Osteocyte (in vitro differentiated cells): ENCODE measurements at regions not wholly inside any gene's neighbourhood (a gene's known extent, or its start where the extent isn't known, plus 50 kb on each side); places are given as distances from the start of the nearest gene placed in this dataset.
"Not testable (repeated sequence)": the region's sequence is repeated elsewhere in the genome, so short reads cannot be mapped to it uniquely, and the experiment has no call there.

Experiments used
- DNase-seq: peaks from one replicate; pipeline ENCODE4 v3.0.0; 2021; ENCODE audit warnings: mixed read lengths; ENCODE audit not compliant: unreplicated experiment; ENCODE audit errors: extremely low spot score
- H3K27ac Mint-ChIP-seq: one replicate; pipeline ENCODE4 v1.8.0; 2021; ENCODE audit warnings: mild to moderate bottlenecking, mixed read lengths; ENCODE audit not compliant: unreplicated experiment
- H3K27me3 Mint-ChIP-seq: one replicate; pipeline ENCODE4 v1.8.0; 2021; ENCODE audit warnings: mixed read lengths; ENCODE audit not compliant: unreplicated experiment
- H3K36me3 Mint-ChIP-seq: one replicate; pipeline ENCODE4 v1.8.0; 2021; ENCODE audit warnings: mixed read lengths; ENCODE audit not compliant: unreplicated experiment
- H3K4me1 Mint-ChIP-seq: one replicate; pipeline ENCODE4 v1.8.0; 2021; ENCODE audit warnings: mixed read lengths; ENCODE audit not compliant: unreplicated experiment
- H3K4me3 Mint-ChIP-seq: one replicate; pipeline ENCODE4 v1.8.0; 2021; ENCODE audit warnings: mild to moderate bottlenecking, moderate library complexity, mixed read lengths; ENCODE audit not compliant: unreplicated experiment
- H3K9me3 Mint-ChIP-seq: one replicate; pipeline ENCODE4 v1.8.0; 2021; ENCODE audit warnings: mixed read lengths; ENCODE audit not compliant: unreplicated experiment
- TF ChIP-seq, protein P1 (sequence below): fragments of 200-600 bp; sonication (generic); IDR thresholded peaks from 2 replicates; pipeline ENCODE4 v1.5.0; 2021; ENCODE audit warnings: antibody characterized with exemption, mild to moderate bottlenecking, moderate library complexity

- H3K4me1 Mint-ChIP-seq, result no peaks in the 10 kb centered on the region
- no peak for DNase-seq
- no peaks in the 10 kb centered on the region for H3K36me3 Mint-ChIP-seq
- H3K27me3 Mint-ChIP-seq, result peaks cover 22% of the 10 kb centered on the region
- H3K27ac Mint-ChIP-seq, result no peak overlapping the region
- H3K9me3 Mint-ChIP-seq, result no peaks in the 10 kb centered on the region
- H3K4me3 Mint-ChIP-seq, result no peak overlapping the region
- TF ChIP-seq, protein P1, sequence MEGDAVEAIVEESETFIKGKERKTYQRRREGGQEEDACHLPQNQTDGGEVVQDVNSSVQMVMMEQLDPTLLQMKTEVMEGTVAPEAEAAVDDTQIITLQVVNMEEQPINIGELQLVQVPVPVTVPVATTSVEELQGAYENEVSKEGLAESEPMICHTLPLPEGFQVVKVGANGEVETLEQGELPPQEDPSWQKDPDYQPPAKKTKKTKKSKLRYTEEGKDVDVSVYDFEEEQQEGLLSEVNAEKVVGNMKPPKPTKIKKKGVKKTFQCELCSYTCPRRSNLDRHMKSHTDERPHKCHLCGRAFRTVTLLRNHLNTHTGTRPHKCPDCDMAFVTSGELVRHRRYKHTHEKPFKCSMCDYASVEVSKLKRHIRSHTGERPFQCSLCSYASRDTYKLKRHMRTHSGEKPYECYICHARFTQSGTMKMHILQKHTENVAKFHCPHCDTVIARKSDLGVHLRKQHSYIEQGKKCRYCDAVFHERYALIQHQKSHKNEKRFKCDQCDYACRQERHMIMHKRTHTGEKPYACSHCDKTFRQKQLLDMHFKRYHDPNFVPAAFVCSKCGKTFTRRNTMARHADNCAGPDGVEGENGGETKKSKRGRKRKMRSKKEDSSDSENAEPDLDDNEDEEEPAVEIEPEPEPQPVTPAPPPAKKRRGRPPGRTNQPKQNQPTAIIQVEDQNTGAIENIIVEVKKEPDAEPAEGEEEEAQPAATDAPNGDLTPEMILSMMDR, result peak; percentile 87
These were observed 998.8 kb downstream of the MAT2B start for GRCh38 chr5:164504141-164504772.

GRCh38 chr5:164505791-164506190, 1000.4 kb downstream of the MAT2B start:
- no peak overlapping the region for H3K27ac Mint-ChIP-seq
- no peak overlapping the region for H3K4me3 Mint-ChIP-seq
- no peaks in the 10 kb centered on the region for H3K9me3 Mint-ChIP-seq
- TF ChIP-seq, protein P1, result no peak
- no peak for DNase-seq
- H3K4me1 Mint-ChIP-seq, result no peaks in the 10 kb centered on the region
- no peaks in the 10 kb centered on the region for H3K36me3 Mint-ChIP-seq
- H3K27me3 Mint-ChIP-seq, result peaks cover 20% of the 10 kb centered on the region

- H3K36me3 Mint-ChIP-seq, result no peaks in the 10 kb centered on the region
- no peaks in the 10 kb centered on the region for H3K9me3 Mint-ChIP-seq
- TF ChIP-seq, protein P1, result no peak
- no peak overlapping the region for H3K4me3 Mint-ChIP-seq
- H3K27ac Mint-ChIP-seq, result no peak overlapping the region
- no peak for DNase-seq
- H3K4me1 Mint-ChIP-seq, result no peaks in the 10 kb centered on the region
- no peaks in the 10 kb centered on the region for H3K27me3 Mint-ChIP-seq
These were observed 1012.8 kb downstream of the MAT2B start for GRCh38 chr5:164518067-164518740.

DNA sequence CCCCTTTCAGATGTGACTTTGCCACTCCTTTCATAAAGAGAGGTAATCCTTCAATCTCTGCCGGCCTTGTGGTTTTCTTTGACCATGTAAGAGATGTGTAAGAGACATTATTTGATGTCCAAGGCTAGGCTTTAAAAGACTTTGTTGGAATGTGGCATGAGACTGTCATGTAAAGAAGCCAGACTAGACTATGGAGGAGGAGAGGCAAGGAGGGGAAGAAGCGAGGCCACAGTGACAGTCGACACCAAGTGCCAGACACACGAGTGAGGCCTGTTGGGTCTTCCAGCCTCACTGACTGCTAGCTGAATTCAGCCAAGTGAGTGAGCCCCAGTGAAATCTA, 1013.3 kb downstream of the MAT2B start:
- Mint-ChIP-seq H3K9me3 (no peaks in the 10 kb centered on the region), H3K4me3 (no peak overlapping the region), H3K4me1 (no peaks in the 10 kb centered on the region)

GRCh38 chr5:164532235-164532900, 1026.9 kb downstream of the MAT2B start:
- no peaks in the 10 kb centered on the region for H3K36me3 Mint-ChIP-seq
- no peaks in the 10 kb centered on the region for H3K27me3 Mint-ChIP-seq
- DNase-seq, result no peak
- no peak overlapping the region for H3K27ac Mint-ChIP-seq
- TF ChIP-seq, protein P1, result no peak
- H3K4me3 Mint-ChIP-seq, result no peak overlapping the region
- H3K4me1 Mint-ChIP-seq, result no peaks in the 10 kb centered on the region
- no peaks in the 10 kb centered on the region for H3K9me3 Mint-ChIP-seq

More for the DNA sequence above, 1013.3 kb downstream of the MAT2B start:
- Mint-ChIP-seq H3K27ac (no peak overlapping the region), H3K27me3 (no peaks in the 10 kb centered on the region), H3K36me3 (no peaks in the 10 kb centered on the region)
- DNase-seq, result no peak
- TF ChIP-seq, protein P1, result no peak

DNA sequence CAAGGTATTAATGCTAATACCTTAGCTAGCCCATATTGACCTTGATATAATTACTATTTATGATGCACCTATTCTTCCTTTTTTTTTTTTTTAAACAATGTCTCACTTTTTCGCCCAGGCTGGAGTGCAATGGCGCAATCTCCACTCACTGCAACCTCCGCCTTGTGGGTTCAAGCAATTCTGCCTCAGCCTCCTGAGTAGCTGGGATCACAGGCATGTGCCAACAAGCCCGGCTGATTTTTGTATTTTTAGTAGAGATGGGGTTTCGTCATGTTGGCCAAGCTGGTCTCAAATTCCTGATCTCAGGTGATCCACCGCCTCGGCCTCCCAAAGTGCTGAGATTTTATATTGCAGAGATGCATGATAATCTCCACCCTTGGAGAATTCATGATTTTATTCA, 1028.0 kb downstream of the MAT2B start:
- not testable (repeated sequence) for H3K4me1 Mint-ChIP-seq, H3K4me3 Mint-ChIP-seq, DNase-seq, H3K27me3 Mint-ChIP-seq, H3K9me3 Mint-ChIP-seq, H3K36me3 Mint-ChIP-seq, H3K27ac Mint-ChIP-seq
